BJ (cell line): ENCODE measurements at regions not wholly inside any gene's neighbourhood (a gene's known extent, or its start where the extent isn't known, plus 50 kb on each side); places are given as distances from the start of the nearest gene placed in this dataset.

Experiments used
- CTCF ChIA-PET: fragments of 350-600 bp; formaldehyde crosslinking; extraction: SDS; loops from one replicate; lab custom pipeline; 2021; ENCODE audit warnings: antibody characterized with exemption, inconsistent platforms; lab: Yijun Ruan, JAX
- POLR2A ChIA-PET: fragments of 300-600 bp; sonication (Branson Sonifier 250); formaldehyde crosslinking; extraction: SDS; loops from one replicate; lab custom pipeline; 2021; ENCODE audit warnings: antibody characterized with exemption; lab: Charles Lee
- DNase-seq: peaks from one replicate; pipeline ENCODE4 v3.0.0-alpha.2; 2011; ENCODE audit warnings: low read depth
- H3K27me3 ChIP-seq: 2 replicates; pipeline ENCODE4 v1.6.0; 2011; ENCODE audit warnings: low read length; ENCODE audit not compliant: control insufficient read depth, insufficient read depth
- H3K36me3 ChIP-seq: 2 replicates; pipeline ENCODE4 v1.5.1; 2011; ENCODE audit warnings: low read length; ENCODE audit not compliant: control insufficient read depth, insufficient read depth
- H3K4me3 ChIP-seq: 2 replicates; pipeline ENCODE4 v1.5.1; 2011; ENCODE audit warnings: low read depth, mild to moderate bottlenecking, control low read depth, low read length
- CTCF ChIP-seq: IDR thresholded peaks from 2 replicates; pipeline ENCODE4 v1.5.1; 2011; ENCODE audit warnings: low read depth, mild to moderate bottlenecking, control low read depth, inconsistent platforms, low read length, moderate library complexity; ENCODE audit not compliant: insufficient read depth

- no peaks in the 10 kb centered on the region for H3K36me3 ChIP-seq
- no peaks in the 10 kb centered on the region for H3K27me3 ChIP-seq
- H3K4me3 ChIP-seq, result no peak overlapping the region
- CTCF ChIA-PET, result no interaction called here
- POLR2A ChIA-PET, result no interaction called here
- DNase-seq, result no peak
- no peak for TF ChIP-seq CTCF
These were observed 78.7 kb upstream of the VAV3 start for GRCh38 chr1:108043707-108044106.

GRCh38 chr1:108042610-108043009 is 77.6 kb upstream of the VAV3 start:
- no peaks in the 10 kb centered on the region for H3K27me3 ChIP-seq
- H3K4me3 ChIP-seq, result no peak overlapping the region
- TF ChIP-seq CTCF, result no peak
- no peak for DNase-seq
- ChIA-PET POLR2A (no interaction called here), CTCF (no interaction called here)
- H3K36me3 ChIP-seq, result no peaks in the 10 kb centered on the region

- H3K36me3 ChIP-seq, result no peaks in the 10 kb centered on the region
- ChIA-PET CTCF (no interaction called here), POLR2A (no interaction called here)
- no peak for TF ChIP-seq CTCF
- DNase-seq, result no peak
- no peaks in the 10 kb centered on the region for H3K27me3 ChIP-seq
- H3K4me3 ChIP-seq, result no peak overlapping the region
These were observed 76.6 kb upstream of the VAV3 start for GRCh38 chr1:108041360-108042142.

- no peaks in the 10 kb centered on the region for H3K36me3 ChIP-seq
- POLR2A ChIA-PET, result no interaction called here
- H3K27me3 ChIP-seq, result no peaks in the 10 kb centered on the region
- no peak for DNase-seq
- H3K4me3 ChIP-seq, result no peak overlapping the region
- CTCF ChIA-PET, result no interaction called here
- no peak for TF ChIP-seq CTCF
These were observed 73.8 kb upstream of the VAV3 start for GRCh38 chr1:108038653-108039236.

- POLR2A ChIA-PET, result no interaction called here
- Histone ChIP-seq H3K27me3 (no peaks in the 10 kb centered on the region), H3K4me3 (no peak overlapping the region), H3K36me3 (no peaks in the 10 kb centered on the region)
- no peak for TF ChIP-seq CTCF
- CTCF ChIA-PET, result interaction anchor here (0.9 kb wide), 1 partner anchor 88 kb away, joined by 3 read pairs; no protein-coding TSS in a partner anchor
- no peak for DNase-seq
These were observed 72.0 kb upstream of the VAV3 start for GRCh38 chr1:108036796-108037562.
